HCT116 (cell line): ENCODE measurements at regions not wholly inside any gene's neighbourhood (a gene's known extent, or its start where the extent isn't known, plus 50 kb on each side); places are given as distances from the start of the nearest gene placed in this dataset.

Source experiments
- ATAC-seq: fragments of 200-7000 bp; cut with Tn5 transposase; 2 replicates; pipeline ENCODE4 v1.9.1; 2020; ENCODE audit warnings: mild to moderate bottlenecking, moderate library complexity
- BruUV-seq: library from RNA; stranded (reverse); fragments of 400-500 nt; replicated peaks from 2 replicates; lab custom pipeline; 2021; lab: Mats Ljungman, UMichigan
- CTCF ChIA-PET: fragments of 300-600 bp; sonication (Branson Sonifier 250); formaldehyde crosslinking; loops from one replicate; lab custom pipeline; 2021; ENCODE audit warnings: antibody characterized with exemption; lab: Charles Lee
- POLR2A ChIA-PET: fragments of 300-600, 350-600 bp; sonication (Branson Sonifier 250); formaldehyde crosslinking; loops from one replicate; lab custom pipeline; 2021; ENCODE audit warnings: antibody characterized with exemption; lab: Charles Lee
- RAD21 ChIA-PET, 2 experiments: fragments of 300-600 bp; sonication (Branson Sonifier 250); formaldehyde crosslinking; loops; one replicate each; lab custom pipeline; 2023; ENCODE audit warnings: low total read pairs in 2 of 2; ENCODE audit not compliant: uncharacterized antibody in 2 of 2, unreplicated experiment in 2 of 2, low non-redundant PET in 1 of 2; lab: Charles Lee
- DNase-seq: peaks from one replicate; pipeline ENCODE4 v3.0.0-alpha.2; 2010; ENCODE audit warnings: low read depth, low spot score
- H2AFZ ChIP-seq: fragments of 200-600 bp; shearing (Covaris generic), sonication (generic); 2 replicates; pipeline ENCODE4 v1.6.1; 2017; ENCODE audit warnings: low read depth, mixed run types, mixed read lengths, antibody characterized with exemption, low read length; ENCODE audit not compliant: poor library complexity, severe bottlenecking
- H3K27ac ChIP-seq: 2 replicates; pipeline ENCODE4 v1.5.1; 2012; ENCODE audit warnings: low read depth, low read length
- H3K27me3 ChIP-seq: fragments of 200-600 bp; sonication (generic); 2 replicates; pipeline ENCODE4 v1.6.1; 2016; ENCODE audit warnings: mixed run types, low read length, mixed read lengths; ENCODE audit not compliant: insufficient read depth
- H3K36me3 ChIP-seq, 2 experiments: fragments of 200-500 bp in 1 of 2; fragments of 200-600 bp in 1 of 2; sonication (Bioruptor generic) in 1 of 2; sonication (generic) in 1 of 2; 2 replicates each; pipeline versions ENCODE4 v1.5.1 to v1.6.1; 2014 to 2016; ENCODE audit warnings: low read length in 2 of 2, inconsistent platforms in 1 of 2, mixed read lengths in 1 of 2, mixed run types in 1 of 2; ENCODE audit not compliant: insufficient read depth in 2 of 2, control insufficient read depth in 1 of 2
- H3K4me1 ChIP-seq, 2 experiments: fragments of 200-600 bp in 1 of 2; sonication (generic) in 1 of 2; 2 replicates each; pipeline versions ENCODE4 v1.5.1 to v1.6.1; 2012 to 2017; ENCODE audit warnings: low read length in 2 of 2, inconsistent platforms in 1 of 2, mild to moderate bottlenecking in 1 of 2, mixed read lengths in 1 of 2, mixed run types in 1 of 2, moderate library complexity in 1 of 2; ENCODE audit not compliant: insufficient read depth in 2 of 2, control insufficient read depth in 1 of 2
- H3K4me2 ChIP-seq: fragments of 200-600 bp; sonication (generic); 2 replicates; pipeline ENCODE4 v1.6.1; 2017; ENCODE audit warnings: mixed run types, low read length, mixed read lengths
- H3K4me3 ChIP-seq, 2 experiments: fragments of 200-600 bp in 1 of 2; sonication (generic) in 1 of 2; replicated peaks in 1 of 2; 2 replicates each; pipeline ENCODE4 v1.5.1; 2011 to 2016; ENCODE audit warnings: low read length in 2 of 2, control low read depth in 1 of 2, low read depth in 1 of 2, mild to moderate bottlenecking in 1 of 2, mixed read lengths in 1 of 2, mixed run types in 1 of 2
- H3K79me2 ChIP-seq: fragments of 200-600 bp; sonication (generic); 2 replicates; pipeline ENCODE4 v1.6.1; 2017; ENCODE audit warnings: mild to moderate bottlenecking, mixed run types, low read length, moderate library complexity, mixed read lengths; ENCODE audit not compliant: insufficient read depth
- H3K9ac ChIP-seq: fragments of 200-600 bp; sonication (generic); 2 replicates; pipeline ENCODE4 v1.6.1; 2016; ENCODE audit warnings: low read length, mixed read lengths
- H3K9me2 ChIP-seq: fragments of 200-600 bp; sonication (generic), shearing (Covaris generic); 2 replicates; pipeline ENCODE4 v1.6.1; 2017; ENCODE audit warnings: mixed run types, mild to moderate bottlenecking, moderate library complexity; ENCODE audit not compliant: insufficient read depth
- H3K9me3 ChIP-seq, 2 experiments: fragments of 200-500 bp in 1 of 2; fragments of 200-600 bp in 1 of 2; sonication (Bioruptor generic) in 1 of 2; sonication (generic) in 1 of 2; 2 replicates each; pipeline ENCODE4 v1.6.1; 2014 to 2017; ENCODE audit warnings: low read length in 2 of 2, mixed read lengths in 2 of 2, inconsistent platforms in 1 of 2, low read depth in 1 of 2, mild to moderate bottlenecking in 1 of 2, mixed run types in 1 of 2, moderate library complexity in 1 of 2; ENCODE audit not compliant: control insufficient read depth in 1 of 2, insufficient read depth in 1 of 2
- H4K20me1 ChIP-seq: fragments of 200-600 bp; sonication (generic), shearing (Covaris generic); 2 replicates; pipeline ENCODE4 v1.6.1; 2017; ENCODE audit warnings: mixed run types, mild to moderate bottlenecking, moderate library complexity; ENCODE audit not compliant: insufficient read depth
- CEBPB ChIP-seq: IDR thresholded peaks from 2 replicates; pipeline ENCODE4 v1.6.1; 2012; ENCODE audit warnings: low read depth
- EGR1 ChIP-seq: IDR thresholded peaks from 2 replicates; pipeline ENCODE4 v1.6.1; 2012; ENCODE audit warnings: low read depth
- ELF1 ChIP-seq: IDR thresholded peaks from 2 replicates; pipeline ENCODE4 v1.6.1; 2012; ENCODE audit warnings: low read depth, borderline replicate concordance
- EZH2 ChIP-seq: fragments of 200-600 bp; sonication (generic); IDR thresholded peaks from 2 replicates; pipeline ENCODE4 v1.6.1; 2017; ENCODE audit warnings: antibody characterized with exemption, mixed run types
- EZH2phosphoT487 ChIP-seq: fragments of 200-600 bp; IDR thresholded peaks from 2 replicates; pipeline ENCODE4 v1.6.1; 2018; ENCODE audit warnings: antibody characterized with exemption, borderline replicate concordance
- SIN3A ChIP-seq: IDR thresholded peaks from 2 replicates; pipeline ENCODE4 v1.6.1; 2012; ENCODE audit warnings: low read depth
- SP1 ChIP-seq: IDR thresholded peaks from 2 replicates; pipeline ENCODE4 v1.6.1; 2012; ENCODE audit warnings: low read depth
- SRF ChIP-seq: IDR thresholded peaks from 2 replicates; pipeline ENCODE4 v1.6.1; 2012; ENCODE audit warnings: low read depth
- TCF7L2 ChIP-seq: IDR thresholded peaks from 2 replicates; pipeline ENCODE4 v1.7.0; 2011; ENCODE audit warnings: borderline replicate concordance, inconsistent platforms; ENCODE audit not compliant: insufficient read depth, insufficient read length; ENCODE audit errors: extremely low read depth
- ZFX ChIP-seq: fragments of 450-650 bp; IDR thresholded peaks from 2 replicates; pipeline ENCODE4 v1.6.1; 2017
- intact Hi-C: fragments of 100-400 bp; cut with micrococcal nuclease; formaldehyde crosslinking; loops from 2 replicates; pipeline ENCODE4 v1.10.0; 2022
- TF ChIP-seq, protein P1 (sequence below): IDR thresholded peaks from 2 replicates; pipeline ENCODE4 v1.6.1; 2012
- TF ChIP-seq, protein P2 (sequence below): IDR thresholded peaks from 2 replicates; pipeline ENCODE4 v1.6.1; 2011; ENCODE audit warnings: mild to moderate bottlenecking, low read length, moderate library complexity; ENCODE audit not compliant: insufficient replicate concordance; ENCODE audit errors: extremely low read depth

DNA sequence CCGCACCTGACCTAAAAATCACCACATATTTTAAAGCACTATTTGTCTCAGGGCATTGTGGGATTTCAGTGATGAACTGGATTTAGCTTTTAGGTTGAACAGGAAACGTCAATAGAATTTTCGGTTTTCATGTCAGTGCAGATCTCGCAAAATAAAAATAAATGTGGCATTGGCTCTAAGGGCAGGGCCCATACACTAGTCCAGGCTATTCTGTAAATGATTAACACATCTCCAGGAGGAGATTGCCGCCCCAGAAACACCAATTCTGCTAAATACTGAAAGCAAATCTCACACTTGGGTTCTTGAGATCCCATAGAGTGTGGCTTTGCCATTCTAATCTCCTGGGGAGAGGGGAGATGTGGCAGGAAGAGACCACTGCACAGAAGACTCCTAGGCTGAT is 1494.0 kb upstream of the TMEM132C start:
- H3K36me3 ChIP-seq = no peaks in the 10 kb centered on the region
- ChIA-PET POLR2A (interaction anchor here (1.3 kb wide), 1 partner anchor 12 kb away, joined by 4 read pairs; no protein-coding TSS in a partner anchor), CTCF (interaction anchor here (1.0 to 1.9 kb wide), 4 partner anchors 11 to 590 kb away, joined by 3 to 19 read pairs (median 8); no protein-coding TSS in a partner anchor), RAD21 (no interaction called here)
- peak overlapping the region; percentile 82 for H3K4me2 ChIP-seq
- no peak overlapping the region for H3K9ac ChIP-seq
- H3K4me3 ChIP-seq = peak overlapping the region in 1 of 2 experiments; percentile 82; a peak in 2 of 4 replicates
- no peaks in the 10 kb centered on the region for H3K27me3 ChIP-seq
- H3K9me3 ChIP-seq = no peaks in the 10 kb centered on the region
- BruUV-seq = no TSS peak
- peak; percentile 8; the same call in 1 of the 2 replicates for ATAC-seq
- intact Hi-C loops = no loop called here
- H2AFZ ChIP-seq = peak overlapping the region; percentile 57
- no peak for TF ChIP-seq EGR1
- no peak for TF ChIP-seq SP1
- TF ChIP-seq, protein P1, sequence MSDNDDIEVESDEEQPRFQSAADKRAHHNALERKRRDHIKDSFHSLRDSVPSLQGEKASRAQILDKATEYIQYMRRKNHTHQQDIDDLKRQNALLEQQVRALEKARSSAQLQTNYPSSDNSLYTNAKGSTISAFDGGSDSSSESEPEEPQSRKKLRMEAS = no peak
- no peak for TF ChIP-seq SIN3A
- TF ChIP-seq ELF1 = no peak
- TF ChIP-seq CEBPB = no peak
- no peak for TF ChIP-seq ZFX
- no peak for TF ChIP-seq TCF7L2
- no peak for TF ChIP-seq SRF
- no peak for TF ChIP-seq EZH2phosphoT487
- no peak for TF ChIP-seq EZH2
- TF ChIP-seq, protein P2, sequence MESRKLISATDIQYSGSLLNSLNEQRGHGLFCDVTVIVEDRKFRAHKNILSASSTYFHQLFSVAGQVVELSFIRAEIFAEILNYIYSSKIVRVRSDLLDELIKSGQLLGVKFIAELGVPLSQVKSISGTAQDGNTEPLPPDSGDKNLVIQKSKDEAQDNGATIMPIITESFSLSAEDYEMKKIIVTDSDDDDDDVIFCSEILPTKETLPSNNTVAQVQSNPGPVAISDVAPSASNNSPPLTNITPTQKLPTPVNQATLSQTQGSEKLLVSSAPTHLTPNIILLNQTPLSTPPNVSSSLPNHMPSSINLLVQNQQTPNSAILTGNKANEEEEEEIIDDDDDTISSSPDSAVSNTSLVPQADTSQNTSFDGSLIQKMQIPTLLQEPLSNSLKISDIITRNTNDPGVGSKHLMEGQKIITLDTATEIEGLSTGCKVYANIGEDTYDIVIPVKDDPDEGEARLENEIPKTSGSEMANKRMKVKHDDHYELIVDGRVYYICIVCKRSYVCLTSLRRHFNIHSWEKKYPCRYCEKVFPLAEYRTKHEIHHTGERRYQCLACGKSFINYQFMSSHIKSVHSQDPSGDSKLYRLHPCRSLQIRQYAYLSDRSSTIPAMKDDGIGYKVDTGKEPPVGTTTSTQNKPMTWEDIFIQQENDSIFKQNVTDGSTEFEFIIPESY = no peak
- H3K4me1 ChIP-seq = peaks cover 0 to 13% of the 10 kb centered on the region in 2 experiments; a peak in 3 of 4 replicates
- no peaks in the 10 kb centered on the region for H4K20me1 ChIP-seq
- no peaks in the 10 kb centered on the region for H3K9me2 ChIP-seq
- DNase-seq = no peak
- no peaks in the 10 kb centered on the region for H3K79me2 ChIP-seq
- no peak overlapping the region for H3K27ac ChIP-seq
